ENCODE measurements at regions not wholly inside any gene's neighbourhood (a gene's known extent, or its start where the extent isn't known, plus 50 kb on each side); places are given as distances from the start of the nearest gene placed in this dataset.

DNA sequence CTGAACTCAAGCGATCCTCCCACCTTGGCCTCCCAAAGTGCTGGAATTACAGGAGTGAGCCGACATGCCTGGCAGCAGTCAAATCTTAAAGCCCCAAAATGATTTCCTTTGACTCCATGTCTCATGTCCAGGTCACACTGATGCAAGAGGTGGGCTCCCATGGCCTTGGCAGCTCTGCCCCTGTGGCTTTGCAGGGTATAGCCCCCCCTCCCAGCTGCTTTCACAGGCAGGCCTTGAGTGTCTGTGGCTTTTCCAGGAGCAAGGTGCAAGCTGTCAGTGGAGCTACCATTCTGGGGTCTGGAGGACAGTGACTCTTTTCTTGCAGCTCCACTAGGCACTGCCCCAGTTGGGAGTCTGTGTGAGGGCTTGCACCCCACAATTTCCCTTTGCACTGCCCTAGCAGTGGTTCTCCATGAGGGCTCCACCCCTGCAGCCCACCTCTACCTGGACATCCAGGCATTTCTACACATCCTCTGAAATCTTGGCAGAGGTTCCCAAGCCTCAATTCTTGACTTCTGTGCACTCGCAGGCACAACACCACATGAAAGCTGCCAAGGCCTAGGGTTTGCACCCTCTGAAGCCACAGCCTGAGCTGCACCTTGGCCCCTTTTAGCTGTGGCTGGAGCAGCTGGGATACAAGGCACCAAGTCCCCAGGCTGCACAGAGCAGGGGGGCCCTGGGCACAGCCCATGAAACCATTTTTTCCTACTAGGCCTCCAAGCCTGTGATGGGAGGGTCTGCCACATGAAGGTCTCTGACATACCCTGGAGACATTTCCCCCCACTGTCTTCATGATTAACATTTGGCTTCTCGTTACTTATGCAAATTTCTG, 79.3 kb upstream of the ARL4D start:
- Histone ChIP-seq H3K27ac (ENCODE audit: low read depth in 1 of 2, low read length in 2 of 2) (no peak overlapping the region), H3K4me3 (ENCODE audit: low read length in 2 of 2) (no peak overlapping the region), H3K27me3 (ENCODE audit: control insufficient read depth in 1 of 2, insufficient read depth in 2 of 2, low read length in 1 of 2) (no peaks in the 10 kb centered on the region), H3K9me3 (ENCODE audit: control insufficient read depth, low read length) (no peaks in the 10 kb centered on the region), H3K4me1 (ENCODE audit: control insufficient read depth in 1 of 2, insufficient read depth in 2 of 2, low read length in 2 of 2) (no peaks in the 10 kb centered on the region), H3K36me3 (ENCODE audit: control insufficient read depth in 1 of 2, insufficient read depth in 2 of 2, low read length in 1 of 2) (no peaks in the 10 kb centered on the region)
- ATAC-seq (ENCODE audit: low FRiP score) (no peak), DNase-seq (no peak)
- 96% methylated on average over 4 of the region's 4 CpGs for WGBS, 2 donors
- intact Hi-C loops (cut with DNase I) = no loop called here

GRCh38 chr17:43316522-43317142, 82.2 kb upstream of the ARL4D start:
- intact Hi-C loops (cut with DNase I) = no loop called here
- Histone ChIP-seq H3K4me3 (ENCODE audit: low read length in 2 of 2) (no peak overlapping the region), H3K9me3 (ENCODE audit: control insufficient read depth, low read length) (no peaks in the 10 kb centered on the region), H3K27ac (ENCODE audit: low read depth in 1 of 2, low read length in 2 of 2) (peak overlapping the region in 1 of 2 donors; percentile 32), H3K4me1 (ENCODE audit: control insufficient read depth in 1 of 2, insufficient read depth in 2 of 2, low read length in 2 of 2) (no peaks in the 10 kb centered on the region), H3K27me3 (ENCODE audit: control insufficient read depth in 1 of 2, insufficient read depth in 2 of 2, low read length in 1 of 2) (no peaks in the 10 kb centered on the region), H3K36me3 (ENCODE audit: control insufficient read depth in 1 of 2, insufficient read depth in 2 of 2, low read length in 1 of 2) (no peaks in the 10 kb centered on the region)
- ATAC-seq (ENCODE audit: low FRiP score) (no peak), DNase-seq (peak in 1 of 2 donors; percentile 47)
- 32 to 45% methylated on average over 19 of the region's 19 CpGs for WGBS, 2 donors

DNA sequence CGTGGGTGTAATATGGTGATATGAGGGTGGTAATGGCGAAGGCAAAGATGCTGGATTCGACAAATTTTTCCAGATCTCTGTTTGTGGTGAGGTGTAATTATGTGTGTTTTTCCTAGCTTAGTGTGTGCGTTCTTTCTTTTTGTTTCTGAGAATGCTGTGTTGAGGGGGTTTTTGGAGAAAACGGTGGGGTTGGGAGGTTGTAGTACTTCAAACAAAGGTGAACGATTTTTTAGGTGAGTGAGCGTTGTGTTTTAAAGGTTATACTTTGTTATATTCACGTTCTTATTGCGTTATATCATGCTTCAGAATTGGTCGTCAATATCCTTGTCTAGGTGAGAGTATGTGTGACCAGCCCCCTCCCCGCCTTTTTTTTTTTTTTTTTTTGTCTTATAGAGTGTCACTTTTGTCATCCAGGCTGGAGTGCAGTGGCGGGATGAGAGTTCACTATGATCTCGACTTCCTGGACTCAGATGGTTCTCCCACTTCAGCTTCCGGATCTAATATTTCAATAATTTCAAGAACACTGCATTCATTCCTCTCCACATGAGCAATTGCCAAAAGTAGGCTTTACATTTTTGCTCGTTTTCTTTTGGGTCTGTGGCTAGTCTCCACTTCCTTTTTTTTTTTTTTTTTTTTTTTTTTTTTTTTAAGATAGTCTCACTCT, 82.2 kb upstream of the RNU2-1 start:
- WGBS, 2 donors = 0% methylated on average over 15 of the region's 15 CpGs
- Histone ChIP-seq H3K9me3 (ENCODE audit: control insufficient read depth, low read length) (no peaks in the 10 kb centered on the region), H3K4me1 (ENCODE audit: control insufficient read depth in 1 of 2, insufficient read depth in 2 of 2, low read length in 2 of 2) (no peaks in the 10 kb centered on the region), H3K27ac (ENCODE audit: low read depth in 1 of 2, low read length in 2 of 2) (no peak overlapping the region), H3K36me3 (ENCODE audit: control insufficient read depth in 1 of 2, insufficient read depth in 2 of 2, low read length in 1 of 2) (no peaks in the 10 kb centered on the region), H3K27me3 (ENCODE audit: control insufficient read depth in 1 of 2, insufficient read depth in 2 of 2, low read length in 1 of 2) (no peaks in the 10 kb centered on the region), H3K4me3 (ENCODE audit: low read length in 2 of 2) (no peak overlapping the region)
- intact Hi-C loops (cut with DNase I) = no loop called here
- no peak for ATAC-seq (ENCODE audit: low FRiP score)
- no peak for DNase-seq

DNA sequence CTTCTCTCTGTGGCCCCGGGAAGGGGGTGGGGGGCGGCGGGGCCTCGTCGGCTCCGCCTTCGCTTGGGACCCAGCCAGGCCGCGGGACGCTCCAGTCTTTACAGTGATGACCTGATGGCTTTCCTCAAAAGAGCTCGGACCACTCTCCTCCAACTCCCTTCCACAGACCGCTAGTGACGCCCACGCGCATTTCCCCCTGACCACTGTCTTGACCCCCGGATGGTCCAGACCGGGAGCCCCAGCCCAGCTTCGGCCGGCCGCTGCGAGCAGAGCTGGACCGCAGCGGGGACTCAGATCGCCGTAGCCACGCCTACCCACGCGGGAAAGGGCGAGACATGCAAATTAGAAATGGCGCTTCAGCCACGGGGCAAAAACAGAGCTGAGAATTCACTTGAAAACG, 81.6 kb upstream of the RNU2-1 start:
- no peaks in the 10 kb centered on the region for H3K27me3 ChIP-seq (ENCODE audit: control insufficient read depth in 1 of 2, insufficient read depth in 2 of 2, low read length in 1 of 2)
- H3K27ac ChIP-seq (ENCODE audit: low read depth in 1 of 2, low read length in 2 of 2) = no peak overlapping the region
- WGBS, 2 donors = 1% methylated on average over 31 to 32 of the region's 32 CpGs
- H3K9me3 ChIP-seq (ENCODE audit: control insufficient read depth, low read length) = no peaks in the 10 kb centered on the region
- H3K4me1 ChIP-seq (ENCODE audit: control insufficient read depth in 1 of 2, insufficient read depth in 2 of 2, low read length in 2 of 2) = no peaks in the 10 kb centered on the region
- H3K4me3 ChIP-seq (ENCODE audit: low read length in 2 of 2) = no peak overlapping the region
- DNase-seq (no peak), ATAC-seq (ENCODE audit: low FRiP score) (no peak)
- no peaks in the 10 kb centered on the region for H3K36me3 ChIP-seq (ENCODE audit: control insufficient read depth in 1 of 2, insufficient read depth in 2 of 2, low read length in 1 of 2)
- intact Hi-C loops (cut with DNase I) = no loop called here

GRCh38 chr17:43314611-43315011, 80.8 kb upstream of the RNU2-1 start:
- WGBS, 2 donors = 86 to 92% methylated on average over 3 of the region's 3 CpGs
- ATAC-seq (ENCODE audit: low FRiP score) (no peak), DNase-seq (peak in 1 of 2 donors; percentile 44)
- Histone ChIP-seq H3K9me3 (ENCODE audit: control insufficient read depth, low read length) (no peaks in the 10 kb centered on the region), H3K27me3 (ENCODE audit: control insufficient read depth in 1 of 2, insufficient read depth in 2 of 2, low read length in 1 of 2) (no peaks in the 10 kb centered on the region), H3K36me3 (ENCODE audit: control insufficient read depth in 1 of 2, insufficient read depth in 2 of 2, low read length in 1 of 2) (no peaks in the 10 kb centered on the region), H3K4me1 (ENCODE audit: control insufficient read depth in 1 of 2, insufficient read depth in 2 of 2, low read length in 2 of 2) (no peaks in the 10 kb centered on the region), H3K27ac (ENCODE audit: low read depth in 1 of 2, low read length in 2 of 2) (no peak overlapping the region), H3K4me3 (ENCODE audit: low read length in 2 of 2) (no peak overlapping the region)
- intact Hi-C loops (cut with DNase I) = no loop called here

DNA sequence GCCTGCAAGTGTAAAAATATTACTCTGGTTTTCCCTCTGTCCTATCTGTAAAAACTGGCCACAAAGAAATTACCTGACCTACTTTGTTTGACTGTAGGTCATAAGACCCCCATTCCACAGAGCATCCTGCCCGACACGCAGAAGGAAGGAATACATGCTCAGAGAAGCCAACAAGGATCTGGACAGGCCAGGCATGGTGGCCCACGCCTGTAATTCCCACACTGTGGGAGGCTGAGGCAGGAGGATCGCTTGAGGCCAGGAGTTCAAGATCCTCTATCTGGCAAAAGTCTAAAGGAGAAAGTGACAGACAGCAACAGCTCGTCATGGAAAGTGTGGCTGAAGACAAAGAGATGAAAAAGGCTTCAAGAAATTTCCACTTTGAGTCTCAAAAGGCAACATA, 78.2 kb upstream of the RNU2-1 start:
- WGBS, 2 donors = 92 to 98% methylated on average over 5 of the region's 5 CpGs
- Histone ChIP-seq H3K9me3 (ENCODE audit: control insufficient read depth, low read length) (no peaks in the 10 kb centered on the region), H3K27ac (ENCODE audit: low read depth in 1 of 2, low read length in 2 of 2) (no peak overlapping the region), H3K4me1 (ENCODE audit: control insufficient read depth in 1 of 2, insufficient read depth in 2 of 2, low read length in 2 of 2) (no peaks in the 10 kb centered on the region), H3K27me3 (ENCODE audit: control insufficient read depth in 1 of 2, insufficient read depth in 2 of 2, low read length in 1 of 2) (no peaks in the 10 kb centered on the region), H3K36me3 (ENCODE audit: control insufficient read depth in 1 of 2, insufficient read depth in 2 of 2, low read length in 1 of 2) (no peaks in the 10 kb centered on the region), H3K4me3 (ENCODE audit: low read length in 2 of 2) (no peak overlapping the region)
- DNase-seq (no peak), ATAC-seq (ENCODE audit: low FRiP score) (no peak)
- intact Hi-C loops (cut with DNase I) = no loop called here

DNA sequence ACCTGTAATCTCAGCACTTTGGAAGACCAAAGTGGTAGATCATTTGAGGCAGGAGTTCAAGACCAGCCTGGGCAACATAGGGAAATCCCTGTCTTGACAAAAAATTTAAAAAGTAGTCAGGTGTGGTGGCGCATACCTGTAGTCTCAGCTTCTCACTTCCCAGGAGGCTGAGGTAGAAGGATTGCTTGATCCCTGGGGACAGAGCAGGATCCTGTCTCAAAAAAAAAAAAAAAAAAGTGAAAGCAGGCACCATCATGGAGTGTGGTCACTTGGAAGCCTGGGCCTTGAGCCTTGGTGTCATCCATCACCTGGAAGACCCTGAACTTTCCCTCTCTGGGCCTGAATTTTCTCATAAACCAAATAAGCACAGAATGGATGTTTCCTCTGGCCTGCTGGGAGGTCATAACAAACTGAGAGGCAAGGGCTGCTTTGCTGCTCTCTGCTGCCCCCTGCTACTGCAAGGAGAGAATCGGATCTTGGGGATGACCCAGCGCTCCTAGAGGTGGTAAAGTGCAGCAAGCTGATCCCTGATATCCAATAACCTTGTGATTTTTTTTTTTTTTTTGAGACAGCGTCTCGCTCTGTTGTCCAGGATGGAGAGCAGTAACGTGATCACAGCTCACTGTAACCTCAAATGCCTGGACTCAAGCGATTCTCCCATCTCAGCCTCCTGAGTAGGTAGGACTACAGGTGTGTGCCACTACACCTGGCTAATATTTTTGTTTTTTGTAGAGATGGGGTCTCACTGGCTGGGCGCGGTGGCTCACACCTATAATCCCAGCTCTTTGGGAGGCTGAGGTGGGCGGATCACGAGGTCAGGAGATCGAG, 75.9 kb upstream of the RNU2-1 start:
- Histone ChIP-seq H3K4me1 (ENCODE audit: control insufficient read depth in 1 of 2, insufficient read depth in 2 of 2, low read length in 2 of 2) (no peaks in the 10 kb centered on the region), H3K36me3 (ENCODE audit: control insufficient read depth in 1 of 2, insufficient read depth in 2 of 2, low read length in 1 of 2) (no peaks in the 10 kb centered on the region), H3K9me3 (ENCODE audit: control insufficient read depth, low read length) (no peaks in the 10 kb centered on the region), H3K27ac (ENCODE audit: low read depth in 1 of 2, low read length in 2 of 2) (no peak overlapping the region), H3K27me3 (ENCODE audit: control insufficient read depth in 1 of 2, insufficient read depth in 2 of 2, low read length in 1 of 2) (no peaks in the 10 kb centered on the region), H3K4me3 (ENCODE audit: low read length in 2 of 2) (no peak overlapping the region)
- ATAC-seq (ENCODE audit: low FRiP score) = no peak
- intact Hi-C loops (cut with DNase I) = no loop called here
- DNase-seq = no peak
- 33 to 34% methylated on average over 12 of the region's 12 CpGs for whole genome bisulfite sequencing, 2 donors

- no peak for DNase-seq
- ATAC-seq (ENCODE audit: low FRiP score) = no peak
- no peaks in the 10 kb centered on the region for H3K4me1 ChIP-seq (ENCODE audit: control insufficient read depth in 1 of 2, insufficient read depth in 2 of 2, low read length in 2 of 2)
- H3K9me3 ChIP-seq (ENCODE audit: control insufficient read depth, low read length) = no peaks in the 10 kb centered on the region
- H3K27me3 ChIP-seq (ENCODE audit: control insufficient read depth in 1 of 2, insufficient read depth in 2 of 2, low read length in 1 of 2) = no peaks in the 10 kb centered on the region
- no peak overlapping the region for H3K4me3 ChIP-seq (ENCODE audit: low read length in 2 of 2)
- 83 to 89% methylated on average over 6 of the region's 6 CpGs for WGBS, 2 donors
- H3K36me3 ChIP-seq (ENCODE audit: control insufficient read depth in 1 of 2, insufficient read depth in 2 of 2, low read length in 1 of 2) = no peaks in the 10 kb centered on the region
- no peak overlapping the region for H3K27ac ChIP-seq (ENCODE audit: low read depth in 1 of 2, low read length in 2 of 2)
- intact Hi-C loops (cut with DNase I) = no loop called here
Measured at GRCh38 chr17:43308999-43309398, 75.2 kb upstream of the RNU2-1 start.

All from aorta (tissue), 5 donors.